ENCODE measurements at regions not wholly inside any gene's neighbourhood (a gene's known extent, or its start where the extent isn't known, plus 50 kb on each side); places are given as distances from the start of the nearest gene placed in this dataset.

- H3K27ac Mint-ChIP-seq: no peak overlapping the region
- intact Hi-C loops (cut with micrococcal nuclease): no loop called here
These were observed 54.1 kb upstream of the AP1S2 start for GRCh38 chrX:15908603-15909290.

GRCh38 chrX:15906041-15906943 is 51.7 kb upstream of the AP1S2 start:
- peaks cover 2% of the 10 kb centered on the region for H3K9me3 Mint-ChIP-seq
- no peak overlapping the region for H3K4me3 Mint-ChIP-seq
- TF ChIP-seq CTCF (IDR thresholded peaks at IDR 0.05): no peak
- peaks cover 2% of the 10 kb centered on the region for H3K36me3 Mint-ChIP-seq (ENCODE audit: low read depth)
- CTCF ChIA-PET: no interaction called here
- POLR2A ChIA-PET: no interaction called here
- DNase-seq: no peak
- H3K27ac Mint-ChIP-seq: no peak overlapping the region
- H3K27me3 Mint-ChIP-seq: no peaks in the 10 kb centered on the region
- intact Hi-C loops (cut with micrococcal nuclease): no loop called here
- no peak for ATAC-seq
- peaks cover 3% of the 10 kb centered on the region for H3K4me1 Mint-ChIP-seq (ENCODE audit: low read depth)

More at GRCh38 chrX:15908603-15909290, 54.1 kb upstream of the AP1S2 start:
- H3K4me1 Mint-ChIP-seq (ENCODE audit: low read depth): no peaks in the 10 kb centered on the region
- peaks cover 2% of the 10 kb centered on the region for H3K27me3 Mint-ChIP-seq
- H3K9me3 Mint-ChIP-seq: no peaks in the 10 kb centered on the region
- CTCF ChIA-PET: no interaction called here
- DNase-seq (no peak), ATAC-seq (no peak)
- H3K4me3 Mint-ChIP-seq: no peak overlapping the region
- TF ChIP-seq CTCF (IDR thresholded peaks at IDR 0.05): no peak
- POLR2A ChIA-PET: no interaction called here
- H3K36me3 Mint-ChIP-seq (ENCODE audit: low read depth): no peaks in the 10 kb centered on the region
